ENCODE measurements at regions not wholly inside any gene's neighbourhood (a gene's known extent, or its start where the extent isn't known, plus 50 kb on each side); places are given as distances from the start of the nearest gene placed in this dataset.

DNA sequence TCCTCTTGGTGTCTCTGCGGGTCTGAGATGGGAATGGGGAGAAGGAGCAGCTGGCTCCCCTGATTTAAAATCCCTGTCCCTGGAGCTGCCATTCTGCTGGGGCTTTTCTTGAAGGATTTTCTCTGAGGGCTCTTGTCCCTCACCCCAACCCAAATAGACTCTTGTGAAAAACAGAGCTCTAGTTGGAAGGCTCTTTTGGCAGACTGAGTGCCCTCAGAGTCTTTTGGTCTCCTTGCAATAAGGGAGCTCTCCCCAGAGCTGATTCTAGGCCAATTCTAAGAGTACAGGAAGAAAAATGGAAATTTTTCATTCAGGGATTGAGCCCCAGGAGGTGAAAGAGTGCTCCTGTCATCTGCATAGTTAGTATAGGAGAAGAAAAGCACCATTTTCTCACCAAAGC lies 238.3 kb downstream of the COG6 start:
- Mint-ChIP-seq H3K27ac (no peak overlapping the region), H3K4me1 (no peaks in the 10 kb centered on the region), H3K27me3 (ENCODE audit: low read depth in 3 of 3) (peaks cover 0 to 3% (median 2%) of the 10 kb centered on the region in 3 donors), H3K4me3 (no peak overlapping the region), H3K36me3 (no peaks in the 10 kb centered on the region), H3K9me3 (peaks cover 0 to 2% (median 0%) of the 10 kb centered on the region in 7 donors)
- no CpG with 5 or more reads among the region's 1 CpG for WGBS (ENCODE audit: insufficient coverage)
- no peak for DNase-seq
- Histone ChIP-seq H3K9me3 (replicated peaks in 1 of 2; ENCODE audit: control insufficient read depth in 1 of 2, insufficient read depth in 1 of 2, low read length in 2 of 2) (no peaks in the 10 kb centered on the region), H3K4me1 (ENCODE audit: control insufficient read depth in 1 of 2, insufficient read depth in 2 of 2, low read length in 2 of 2) (no peaks in the 10 kb centered on the region), H3K4me3 (replicated peaks in 1 of 3; ENCODE audit: low read depth in 2 of 3, low read length in 3 of 3) (no peak overlapping the region), H3K36me3 (replicated peaks in 1 of 2; ENCODE audit: control insufficient read depth in 1 of 2, insufficient read depth in 2 of 2, low read length in 2 of 2) (no peaks in the 10 kb centered on the region), H3K79me2 (ENCODE audit: insufficient read depth, low read length) (no peaks in the 10 kb centered on the region), H3K27me3 (ENCODE audit: control insufficient read depth in 2 of 2, insufficient read depth in 2 of 2, low read length in 2 of 2) (no peaks in the 10 kb centered on the region), H2AFZ (ENCODE audit: insufficient read depth, low read depth, low read length, poor library complexity, severe bottlenecking) (no peak overlapping the region), H3K9ac (ENCODE audit: insufficient read depth, low read length, poor library complexity, severe bottlenecking) (no peak overlapping the region), H3K4me2 (replicated peaks; ENCODE audit: extremely low read depth, low read length, poor library complexity, severe bottlenecking) (no peak overlapping the region), H3K27ac (ENCODE audit: low read depth in 1 of 2, low read length in 2 of 2) (no peak overlapping the region), H4K20me1 (ENCODE audit: insufficient read depth, low read length) (no peaks in the 10 kb centered on the region)
- intact Hi-C loops (cut with micrococcal nuclease): no loop called here
- TF ChIP-seq CTCF (IDR thresholded peaks at IDR 0.05): no peak

- H3K36me3 Mint-ChIP-seq: no peaks in the 10 kb centered on the region
- Histone ChIP-seq H3K9ac (ENCODE audit: insufficient read depth, low read length, poor library complexity, severe bottlenecking) (no peak overlapping the region), H3K4me2 (replicated peaks; ENCODE audit: extremely low read depth, low read length, poor library complexity, severe bottlenecking) (no peak overlapping the region), H3K27me3 (ENCODE audit: control insufficient read depth in 2 of 2, insufficient read depth in 2 of 2, low read length in 2 of 2) (no peaks in the 10 kb centered on the region), H3K4me3 (replicated peaks in 1 of 3; ENCODE audit: low read depth in 2 of 3, low read length in 3 of 3) (no peak overlapping the region), H2AFZ (ENCODE audit: insufficient read depth, low read depth, low read length, poor library complexity, severe bottlenecking) (no peak overlapping the region), H3K9me3 (replicated peaks in 1 of 2; ENCODE audit: control insufficient read depth in 1 of 2, insufficient read depth in 1 of 2, low read length in 2 of 2) (no peaks in the 10 kb centered on the region), H3K27ac (ENCODE audit: low read depth in 1 of 2, low read length in 2 of 2) (no peak overlapping the region), H3K4me1 (ENCODE audit: control insufficient read depth in 1 of 2, insufficient read depth in 2 of 2, low read length in 2 of 2) (no peaks in the 10 kb centered on the region), H4K20me1 (ENCODE audit: insufficient read depth, low read length) (no peaks in the 10 kb centered on the region), H3K36me3 (replicated peaks in 1 of 2; ENCODE audit: control insufficient read depth in 1 of 2, insufficient read depth in 2 of 2, low read length in 2 of 2) (no peaks in the 10 kb centered on the region), H3K79me2 (ENCODE audit: insufficient read depth, low read length) (no peaks in the 10 kb centered on the region)
- H3K9me3 Mint-ChIP-seq: peaks cover 0 to 2% (median 0%) of the 10 kb centered on the region in 7 donors
- peaks cover 0 to 3% (median 2%) of the 10 kb centered on the region in 3 donors for H3K27me3 Mint-ChIP-seq (ENCODE audit: low read depth in 3 of 3)
- no peaks in the 10 kb centered on the region for H3K4me1 Mint-ChIP-seq
- DNase-seq: no peak
- WGBS (ENCODE audit: insufficient coverage): no CpG with 5 or more reads among the region's 5 CpGs
- TF ChIP-seq CTCF (IDR thresholded peaks at IDR 0.05): no peak
- no peak overlapping the region for H3K27ac Mint-ChIP-seq
- intact Hi-C loops (cut with micrococcal nuclease): no loop called here
- H3K4me3 Mint-ChIP-seq: no peak overlapping the region
Observed at GRCh38 chr13:39894586-39894985, 239.1 kb downstream of the COG6 start.
